CD14-positive monocyte (primary cell): ENCODE measurements at regions not wholly inside any gene's neighbourhood (a gene's known extent, or its start where the extent isn't known, plus 50 kb on each side); places are given as distances from the start of the nearest gene placed in this dataset.

Source experiments
- DNase-seq, 3 donors: peaks; one replicate each; pipeline ENCODE4 v3.0.0-alpha.2; 2011 to 2022
- H2AFZ ChIP-seq: 2 replicates; pipeline ENCODE4 v1.6.0; 2012; ENCODE audit warnings: mild to moderate bottlenecking, low read depth, low read length, inconsistent platforms; ENCODE audit not compliant: insufficient read depth, poor library complexity, severe bottlenecking
- H3K27ac ChIP-seq, 2 donors: 1 replicate in 1 of 2; 2 replicates in 1 of 2; pipeline ENCODE4 v1.5.1; 2012 to 2013; ENCODE audit warnings: low read length in 2 of 2, control low read depth in 1 of 2, inconsistent platforms in 1 of 2, low read depth in 1 of 2, mild to moderate bottlenecking in 1 of 2
- H3K27me3 ChIP-seq, 2 donors: one replicate each; pipeline versions ENCODE4 v1.6.0 to v1.6.1; 2011 to 2013; ENCODE audit warnings: low read length in 2 of 2; ENCODE audit not compliant: control insufficient read depth in 2 of 2, insufficient read depth in 2 of 2
- H3K36me3 ChIP-seq, 2 donors: replicated peaks in 1 of 2; 1 replicate in 1 of 2; 2 replicates in 1 of 2; pipeline versions ENCODE4 v1.5.1 to v1.6.1; 2012 to 2013; ENCODE audit warnings: low read length in 2 of 2, control low read depth in 1 of 2, inconsistent platforms in 1 of 2, mild to moderate bottlenecking in 1 of 2; ENCODE audit not compliant: insufficient read depth in 2 of 2, control insufficient read depth in 1 of 2
- H3K4me1 ChIP-seq, 2 donors: 1 replicate in 1 of 2; 2 replicates in 1 of 2; pipeline versions ENCODE4 v1.5.1 to v1.6.1; 2012 to 2013; ENCODE audit warnings: low read length in 2 of 2, control low read depth in 1 of 2, inconsistent platforms in 1 of 2, mild to moderate bottlenecking in 1 of 2, moderate library complexity in 1 of 2; ENCODE audit not compliant: insufficient read depth in 2 of 2, control insufficient read depth in 1 of 2
- H3K4me2 ChIP-seq: replicated peaks from 2 replicates; pipeline ENCODE3; 2012; ENCODE audit warnings: low read length, moderate library complexity, mild to moderate bottlenecking; ENCODE audit not compliant: poor library complexity, severe bottlenecking; ENCODE audit errors: extremely low read depth
- H3K4me3 ChIP-seq, 3 experiments: fragments of 200-600 bp in 1 of 3; sonication (generic) in 1 of 3; replicated peaks in 1 of 3; 1 replicate in 2 of 3; 2 replicates in 1 of 3; pipeline ENCODE4 v1.5.1; 2011 to 2013; ENCODE audit warnings: low read length in 3 of 3, mild to moderate bottlenecking in 3 of 3, control low read depth in 2 of 3, low read depth in 2 of 3, inconsistent platforms in 1 of 3, moderate library complexity in 1 of 3
- H3K79me2 ChIP-seq: 2 replicates; pipeline ENCODE4 v1.6.0; 2012; ENCODE audit warnings: mild to moderate bottlenecking, control low read depth, inconsistent platforms, low read length, moderate library complexity; ENCODE audit not compliant: insufficient read depth
- H3K9ac ChIP-seq: 2 replicates; pipeline ENCODE4 v1.6.0; 2017; ENCODE audit warnings: low read length, mild to moderate bottlenecking; ENCODE audit not compliant: insufficient read depth, poor library complexity, severe bottlenecking
- H3K9me3 ChIP-seq, 2 donors: replicated peaks in 1 of 2; 1 replicate in 1 of 2; 2 replicates in 1 of 2; pipeline versions ENCODE4 v1.5.1 to v1.6.1; 2012 to 2013; ENCODE audit warnings: low read length in 2 of 2, control low read depth in 1 of 2; ENCODE audit not compliant: control insufficient read depth in 1 of 2, insufficient read depth in 1 of 2
- H4K20me1 ChIP-seq: 2 replicates; pipeline ENCODE4 v1.6.0; 2012; ENCODE audit warnings: mild to moderate bottlenecking, low read length, control low read depth, moderate library complexity; ENCODE audit not compliant: insufficient read depth
- H3K27ac Mint-ChIP-seq, 7 donors: one replicate each; pipeline ENCODE4 v1.8.0; 2020; ENCODE audit warnings: mild to moderate bottlenecking in 7 of 7, mixed read lengths in 7 of 7, moderate library complexity in 6 of 7, inconsistent platforms in 2 of 7
- H3K27me3 Mint-ChIP-seq, 3 donors: one replicate each; pipeline ENCODE4 v1.8.0; 2021 to 2022; ENCODE audit warnings: low read depth in 3 of 3, mild to moderate bottlenecking in 3 of 3, mixed read lengths in 3 of 3, moderate library complexity in 3 of 3, inconsistent platforms in 1 of 3
- H3K36me3 Mint-ChIP-seq, 2 donors: one replicate each; pipeline ENCODE4 v1.8.0; 2020; ENCODE audit warnings: mixed read lengths in 2 of 2, inconsistent platforms in 1 of 2, mild to moderate bottlenecking in 1 of 2
- H3K4me1 Mint-ChIP-seq: one replicate; pipeline ENCODE4 v1.8.0; 2020; ENCODE audit warnings: mild to moderate bottlenecking, mixed read lengths
- H3K4me3 Mint-ChIP-seq, 2 donors: one replicate each; pipeline ENCODE4 v1.8.0; 2020; ENCODE audit warnings: mild to moderate bottlenecking in 2 of 2, mixed read lengths in 2 of 2, moderate library complexity in 1 of 2
- H3K9me3 Mint-ChIP-seq, 7 donors: one replicate each; pipeline ENCODE4 v1.8.0; 2020 to 2022; ENCODE audit warnings: mixed read lengths in 7 of 7, mild to moderate bottlenecking in 6 of 7, moderate library complexity in 6 of 7, inconsistent platforms in 2 of 7
- CTCF ChIP-seq: fragments of 200-600 bp; IDR thresholded peaks from one replicate; pipeline ENCODE4 v1.8.0; 2022; ENCODE audit warnings: antibody characterized with exemption, mild to moderate bottlenecking
- WGBS: methylation state at CpG from one replicate; pipeline ENCODE4 v1.1.5; 2013; ENCODE audit warnings: missing lambda C conversion rate; ENCODE audit not compliant: insufficient coverage; 5-methylcytosine and 5-hydroxymethylcytosine counted together
- intact Hi-C, 2 donors: fragments of 100-400 bp; cut with micrococcal nuclease; formaldehyde crosslinking; loops; one replicate each; pipeline versions ENCODE4 v1.15.0 to v1.15.1; 2023

- Histone ChIP-seq H3K27me3 (no peaks in the 10 kb centered on the region), H3K9ac (no peak overlapping the region), H3K4me3 (no peak overlapping the region), H3K36me3 (no peaks in the 10 kb centered on the region), H3K9me3 (peaks cover 14 to 28% of the 10 kb centered on the region in 2 donors), H4K20me1 (no peaks in the 10 kb centered on the region), H3K79me2 (no peaks in the 10 kb centered on the region), H2AFZ (no peak overlapping the region), H3K4me1 (no peaks in the 10 kb centered on the region), H3K4me2 (no peak overlapping the region), H3K27ac (no peak overlapping the region)
- Mint-ChIP-seq H3K27me3 (peaks cover 6 to 7% (median 6%) of the 10 kb centered on the region in 3 donors), H3K36me3 (no peaks in the 10 kb centered on the region), H3K4me1 (no peaks in the 10 kb centered on the region), H3K27ac (peak overlapping the region in 1 of 7 donors; percentile 12), H3K4me3 (no peak overlapping the region), H3K9me3 (peaks cover 3 to 23% (median 10%) of the 10 kb centered on the region in 7 donors)
- intact Hi-C loops: no loop called here
- WGBS: 88% methylated on average over 4 of the region's 7 CpGs
- no peak for DNase-seq
- TF ChIP-seq CTCF: no peak
Measured at GRCh38 chr22:47811971-47812370, 1049.5 kb downstream of the TBC1D22A start.

- Histone ChIP-seq H3K36me3 (no peaks in the 10 kb centered on the region), H3K27me3 (no peaks in the 10 kb centered on the region), H3K4me2 (no peak overlapping the region), H3K27ac (no peak overlapping the region), H3K79me2 (no peaks in the 10 kb centered on the region), H2AFZ (no peak overlapping the region), H3K4me1 (no peaks in the 10 kb centered on the region), H3K9ac (no peak overlapping the region), H4K20me1 (no peaks in the 10 kb centered on the region), H3K4me3 (no peak overlapping the region), H3K9me3 (peaks cover 14 to 16% of the 10 kb centered on the region in 2 donors)
- H3K36me3 Mint-ChIP-seq: no peaks in the 10 kb centered on the region
- H3K9me3 Mint-ChIP-seq: peaks cover 0 to 19% (median 9%) of the 10 kb centered on the region in 7 donors
- no peak for DNase-seq
- H3K27ac Mint-ChIP-seq: no peak overlapping the region
- no peak overlapping the region for H3K4me3 Mint-ChIP-seq
- H3K27me3 Mint-ChIP-seq: peaks cover 6 to 7% (median 7%) of the 10 kb centered on the region in 3 donors
- intact Hi-C loops: no loop called here
- TF ChIP-seq CTCF: no peak
- no peaks in the 10 kb centered on the region for H3K4me1 Mint-ChIP-seq
- 71% methylated on average over 20 of the region's 24 CpGs for WGBS
Measured at GRCh38 chr22:47810505-47811500, 1048.4 kb downstream of the TBC1D22A start.
